ENCODE measurements at regions not wholly inside any gene's neighbourhood (a gene's known extent, or its start where the extent isn't known, plus 50 kb on each side); places are given as distances from the start of the nearest gene placed in this dataset.

GRCh38 chr10:130234171-130234965, 98.2 kb downstream of the GLRX3 start:
- H3K4me1 ChIP-seq (ENCODE audit: control insufficient read depth, insufficient read depth, low read length): no peaks in the 10 kb centered on the region
- WGBS, 2 experiments (ENCODE audit: extremely low coverage in 2 of 2, insufficient read length in 1 of 2): 67% methylated on average over 1 of the region's 10 CpGs; no CpG with 5 or more reads in 1 of the 2 experiments
- dilution Hi-C loops (cut with HindIII; ENCODE audit: low sequenced_read_pairs, unreplicated experiment) (no loop called here), in situ Hi-C loops (cut with MboI; ENCODE audit: low sequenced_read_pairs) (no loop called here), intact Hi-C loops (cut with micrococcal nuclease) (no loop called here)
- no peaks in the 10 kb centered on the region for H3K9me1 ChIP-seq (ENCODE audit: insufficient read depth, low read length)
- CTCF ChIA-PET: no interaction called here
- ATAC-seq (ENCODE audit: low read depth): no peak
- no peak overlapping the region for H3K56ac ChIP-seq (ENCODE audit: extremely low read depth, insufficient read depth, low read length)
- H3K23ac ChIP-seq (ENCODE audit: low read depth, low read length): no peak overlapping the region
- H3K36me3 ChIP-seq (ENCODE audit: control insufficient read depth, insufficient read depth, low read length): no peaks in the 10 kb centered on the region
- H2BK5ac ChIP-seq (ENCODE audit: low read depth, low read length, poor library complexity, severe bottlenecking): no peak overlapping the region
- no peak overlapping the region for H2BK120ac ChIP-seq (ENCODE audit: low read depth, low read length)
- H2AK5ac ChIP-seq (ENCODE audit: low read depth, low read length): no peak overlapping the region
- BruUV-seq (replicated peaks): no TSS peak
- H2BK15ac ChIP-seq (ENCODE audit: low read depth, low read length): no peak overlapping the region
- no peak overlapping the region for H2AFZ ChIP-seq (replicated peaks; ENCODE audit: low read length, poor library complexity)
- H4K8ac ChIP-seq (ENCODE audit: low read depth in 2 of 2, low read length in 2 of 2): no peak overlapping the region
- H3K79me1 ChIP-seq (ENCODE audit: low read depth in 1 of 2, low read length in 2 of 2): no peaks in the 10 kb centered on the region
- H2AK9ac ChIP-seq (replicated peaks; ENCODE audit: low read depth, low read length, poor library complexity): no peak overlapping the region
- DNase-seq: no peak
- no peak overlapping the region for H4K91ac ChIP-seq (ENCODE audit: insufficient read depth, low read depth, low read length)
- H3K9ac ChIP-seq (ENCODE audit: low read depth, low read length): no peak overlapping the region
- no peaks in the 10 kb centered on the region for H3K27me3 ChIP-seq (ENCODE audit: control insufficient read depth, insufficient read depth, low read length)
- no peaks in the 10 kb centered on the region for H4K20me1 ChIP-seq (ENCODE audit: insufficient read depth, low read length)
- H3K27ac ChIP-seq (ENCODE audit: insufficient read depth, low read length): no peak overlapping the region
- TF ChIP-seq BHLHE40 (IDR thresholded peaks at IDR 0.05; ENCODE audit: low read depth, low read length): no peak
- TF ChIP-seq CHD1 (IDR thresholded peaks at IDR 0.05; ENCODE audit: low read depth, low read length): no peak
- no peak for TF ChIP-seq CEBPB (IDR thresholded peaks at IDR 0.05; ENCODE audit: low read depth, low read length)
- TF ChIP-seq, protein P1, sequence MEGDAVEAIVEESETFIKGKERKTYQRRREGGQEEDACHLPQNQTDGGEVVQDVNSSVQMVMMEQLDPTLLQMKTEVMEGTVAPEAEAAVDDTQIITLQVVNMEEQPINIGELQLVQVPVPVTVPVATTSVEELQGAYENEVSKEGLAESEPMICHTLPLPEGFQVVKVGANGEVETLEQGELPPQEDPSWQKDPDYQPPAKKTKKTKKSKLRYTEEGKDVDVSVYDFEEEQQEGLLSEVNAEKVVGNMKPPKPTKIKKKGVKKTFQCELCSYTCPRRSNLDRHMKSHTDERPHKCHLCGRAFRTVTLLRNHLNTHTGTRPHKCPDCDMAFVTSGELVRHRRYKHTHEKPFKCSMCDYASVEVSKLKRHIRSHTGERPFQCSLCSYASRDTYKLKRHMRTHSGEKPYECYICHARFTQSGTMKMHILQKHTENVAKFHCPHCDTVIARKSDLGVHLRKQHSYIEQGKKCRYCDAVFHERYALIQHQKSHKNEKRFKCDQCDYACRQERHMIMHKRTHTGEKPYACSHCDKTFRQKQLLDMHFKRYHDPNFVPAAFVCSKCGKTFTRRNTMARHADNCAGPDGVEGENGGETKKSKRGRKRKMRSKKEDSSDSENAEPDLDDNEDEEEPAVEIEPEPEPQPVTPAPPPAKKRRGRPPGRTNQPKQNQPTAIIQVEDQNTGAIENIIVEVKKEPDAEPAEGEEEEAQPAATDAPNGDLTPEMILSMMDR (conservative IDR thresholded peaks at IDR 0.05; ENCODE audit: low read depth, low read length): no peak
- TF ChIP-seq MXI1 (IDR thresholded peaks at IDR 0.05; ENCODE audit: borderline replicate concordance, low read depth, low read length): no peak
- TF ChIP-seq MAZ (IDR thresholded peaks at IDR 0.05; ENCODE audit: borderline replicate concordance, low read depth, low read length): no peak
- no peak for TF ChIP-seq NFE2L2 (IDR thresholded peaks at IDR 0.05; ENCODE audit: low read depth, low read length)
- TF ChIP-seq RCOR1 (IDR thresholded peaks at IDR 0.05; ENCODE audit: insufficient replicate concordance, low read length): no peak
- no peak for TF ChIP-seq SMC3 (IDR thresholded peaks at IDR 0.05; ENCODE audit: low read depth, low read length)
- TF ChIP-seq FOS (IDR thresholded peaks at IDR 0.05; ENCODE audit: low read depth, low read length): no peak
- no peak for TF ChIP-seq RAD21 (IDR thresholded peaks at IDR 0.05; ENCODE audit: low read length)
- TF ChIP-seq MAFK (IDR thresholded peaks at IDR 0.05; ENCODE audit: low read depth, low read length): no peak
- TF ChIP-seq RFX5 (IDR thresholded peaks at IDR 0.05; ENCODE audit: low read depth, low read length): no peak
- TF ChIP-seq USF2 (IDR thresholded peaks at IDR 0.05; ENCODE audit: low read depth, low read length): no peak
- no peak for TF ChIP-seq ELK1 (IDR thresholded peaks at IDR 0.05; ENCODE audit: borderline replicate concordance, low read depth, low read length)
- no peak for TF ChIP-seq POLR2A (IDR thresholded peaks at IDR 0.05; ENCODE audit: low read depth, low read length)
- no peak overlapping the region for H4K5ac ChIP-seq (ENCODE audit: low read depth, low read length)
- H3K4ac ChIP-seq (ENCODE audit: low read depth, low read length): no peak overlapping the region
- POLR2A ChIA-PET (ENCODE audit: unreplicated experiment): no interaction called here
- no peak overlapping the region for H3K4me2 ChIP-seq (ENCODE audit: low read depth, low read length)
- no peak overlapping the region for H2BK20ac ChIP-seq (ENCODE audit: low read depth, low read length)
- no peak overlapping the region for H3K14ac ChIP-seq (replicated peaks; ENCODE audit: low read depth, low read length)
- no peak overlapping the region for H3K4me3 ChIP-seq (ENCODE audit: insufficient read depth, low read depth, low read length)
- no peak overlapping the region for H3K18ac ChIP-seq (ENCODE audit: low read depth, low read length)
- H3K9me3 ChIP-seq (ENCODE audit: control insufficient read depth, insufficient read depth, low read length): peaks cover 37% of the 10 kb centered on the region
